Epithelial cell of esophagus (primary cell): ENCODE measurements at regions not wholly inside any gene's neighbourhood (a gene's known extent, or its start where the extent isn't known, plus 50 kb on each side); places are given as distances from the start of the nearest gene placed in this dataset.

ENCODE experiments used
- DNase-seq: peaks from one replicate; pipeline ENCODE4 v3.0.0; 2010; ENCODE audit warnings: low read depth
- H3K4me3 ChIP-seq: 2 replicates; pipeline ENCODE4 v1.5.1; 2011; ENCODE audit warnings: mild to moderate bottlenecking, low read length, control low read depth
- CTCF ChIP-seq: IDR thresholded peaks from 2 replicates; pipeline ENCODE4 v1.5.1; 2011; ENCODE audit warnings: low read depth, mild to moderate bottlenecking, low read length, control low read depth, inconsistent platforms; ENCODE audit not compliant: insufficient read depth; ENCODE audit errors: missing control alignments

GRCh38 chr9:118631956-118632355, 737.3 kb downstream of the BRINP1 start:
- no peak for DNase-seq
- no peak overlapping the region for H3K4me3 ChIP-seq
- TF ChIP-seq CTCF = no peak

GRCh38 chr9:118635416-118635815, 733.8 kb downstream of the BRINP1 start:
- no peak for DNase-seq
- TF ChIP-seq CTCF = no peak
- H3K4me3 ChIP-seq = no peak overlapping the region

GRCh38 chr9:118637681-118638080, 731.6 kb downstream of the BRINP1 start:
- TF ChIP-seq CTCF = no peak
- no peak for DNase-seq
- no peak overlapping the region for H3K4me3 ChIP-seq

DNA sequence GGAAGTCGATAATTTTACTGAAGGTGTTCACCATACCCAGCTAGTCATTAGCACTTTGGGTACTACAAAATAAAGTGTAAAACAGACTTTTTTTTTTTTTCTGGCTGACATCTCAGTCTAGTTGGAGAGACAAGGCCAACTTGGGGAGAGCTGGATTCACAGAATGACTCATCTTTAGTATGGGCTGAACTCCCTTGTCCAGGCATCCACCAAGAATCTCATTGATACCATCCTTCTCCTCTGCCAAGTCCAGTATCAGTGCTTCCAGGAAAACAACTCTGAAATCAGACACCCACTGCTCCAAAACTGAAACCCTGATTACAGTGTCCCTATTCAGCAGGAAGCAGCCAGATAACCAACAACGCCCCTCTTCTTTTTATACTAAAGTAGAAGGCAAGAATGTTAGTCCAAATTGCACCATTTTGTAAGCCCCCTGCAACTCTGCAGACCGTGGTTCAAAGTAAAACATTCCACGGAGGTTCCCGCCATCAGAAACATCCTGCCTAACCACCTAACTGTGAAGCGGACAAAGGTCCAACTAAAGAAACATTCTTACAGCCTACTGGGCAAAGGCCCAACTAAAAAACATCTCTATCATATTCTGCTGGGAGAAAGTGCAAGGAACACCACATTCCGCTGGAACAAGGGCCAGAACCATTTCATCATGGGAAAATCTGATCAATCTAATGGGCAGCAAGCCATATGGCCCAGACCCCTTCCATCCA, 728.2 kb downstream of the BRINP1 start:
- no peak overlapping the region for H3K4me3 ChIP-seq
- peak; percentile 30 for DNase-seq
- no peak for TF ChIP-seq CTCF

DNA sequence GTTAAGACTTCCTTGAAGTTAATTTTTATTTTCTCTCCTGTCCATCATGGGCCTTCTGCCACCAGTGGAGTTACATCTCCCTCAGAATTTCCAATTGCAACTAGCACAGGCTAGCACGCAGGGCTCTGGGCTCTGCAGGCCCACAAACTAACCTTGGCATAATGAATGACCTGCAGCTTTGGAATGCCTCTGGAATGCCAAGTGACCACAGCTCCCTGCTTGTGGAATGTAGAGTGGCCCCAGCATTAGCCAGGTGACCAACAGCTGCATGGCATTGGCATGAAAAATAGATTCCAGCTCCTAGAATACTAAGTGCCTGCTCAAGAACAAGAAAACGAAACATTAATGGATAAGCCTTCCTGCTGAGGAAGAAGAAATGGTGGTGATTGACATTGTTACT, 726.1 kb downstream of the BRINP1 start:
- no peak for TF ChIP-seq CTCF
- DNase-seq = peak; percentile 65
- H3K4me3 ChIP-seq = no peak overlapping the region

- H3K4me3 ChIP-seq = no peak overlapping the region
- DNase-seq = no peak
- TF ChIP-seq CTCF = no peak
These were observed 725.2 kb downstream of the BRINP1 start for GRCh38 chr9:118644066-118644465.

DNA sequence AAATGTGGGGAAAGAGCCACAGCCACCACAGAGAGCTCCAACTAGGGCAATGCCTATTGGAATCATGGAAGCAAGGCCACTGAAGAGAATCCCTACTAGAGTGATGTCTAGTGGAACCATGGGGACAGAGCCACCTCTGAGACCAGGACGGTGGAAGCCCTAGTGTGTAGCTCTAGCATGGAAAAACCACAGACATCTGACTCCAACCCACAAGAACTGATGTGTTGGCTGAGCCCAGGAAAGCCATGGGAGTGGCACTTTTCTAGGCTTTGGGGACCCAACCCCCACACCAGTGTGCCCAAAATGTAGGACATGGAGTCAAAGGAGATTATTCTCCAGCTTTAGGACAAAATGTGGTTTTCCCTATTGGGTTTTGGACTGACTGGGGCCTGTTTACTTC, 721.9 kb downstream of the BRINP1 start:
- no peak overlapping the region for H3K4me3 ChIP-seq
- TF ChIP-seq CTCF = no peak
- no peak for DNase-seq
